ENCODE measurements at regions not wholly inside any gene's neighbourhood (a gene's known extent, or its start where the extent isn't known, plus 50 kb on each side); places are given as distances from the start of the nearest gene placed in this dataset.

GRCh38 chr6:56345376-56345995 is 98.1 kb upstream of the COL21A1 start:
- no peak for DNase-seq (ENCODE audit: low read depth)

- DNase-seq (ENCODE audit: low read depth), result no peak
These were observed 95.9 kb upstream of the COL21A1 start for GRCh38 chr6:56343295-56343694.

GRCh38 chr6:56339524-56339923 is 92.1 kb upstream of the COL21A1 start:
- no peak for DNase-seq (ENCODE audit: low read depth)

GRCh38 chr6:56335726-56336125 is 88.3 kb upstream of the COL21A1 start:
- DNase-seq (ENCODE audit: low read depth), result no peak

GRCh38 chr6:56334937-56335336 is 87.6 kb upstream of the COL21A1 start:
- DNase-seq (ENCODE audit: low read depth), result no peak

GRCh38 chr6:56329271-56330050 is 82.1 kb upstream of the COL21A1 start:
- no peak for DNase-seq (ENCODE audit: low read depth)

- DNase-seq (ENCODE audit: low read depth), result no peak
These were observed 81.3 kb upstream of the COL21A1 start for GRCh38 chr6:56328728-56329090.

- DNase-seq (ENCODE audit: low read depth), result no peak
These were observed 80.8 kb upstream of the COL21A1 start for GRCh38 chr6:56327946-56328727.

- DNase-seq (ENCODE audit: low read depth), result no peak
These were observed 77.0 kb upstream of the COL21A1 start for GRCh38 chr6:56324396-56324795.

GRCh38 chr6:56318851-56319250 is 71.5 kb upstream of the COL21A1 start:
- no peak for DNase-seq (ENCODE audit: low read depth)

- no peak for DNase-seq (ENCODE audit: low read depth)
These were observed 67.5 kb upstream of the COL21A1 start for GRCh38 chr6:56314683-56315523.

GRCh38 chr6:56311533-56312448 is 64.4 kb upstream of the COL21A1 start:
- DNase-seq (ENCODE audit: low read depth), result no peak

GRCh38 chr6:56311061-56311460 is 63.7 kb upstream of the COL21A1 start:
- DNase-seq (ENCODE audit: low read depth), result no peak

GRCh38 chr6:56310241-56310640 is 62.9 kb upstream of the COL21A1 start:
- no peak for DNase-seq (ENCODE audit: low read depth)

- DNase-seq (ENCODE audit: low read depth), result no peak
These were observed 52.5 kb upstream of the COL21A1 start for GRCh38 chr6:56299916-56300315.

GRCh38 chr6:56297022-56297989 is 49.9 kb upstream of the COL21A1 start:
- DNase-seq (ENCODE audit: low read depth), result no peak
